NB4 (cell line): ENCODE measurements at regions not wholly inside any gene's neighbourhood (a gene's known extent, or its start where the extent isn't known, plus 50 kb on each side); places are given as distances from the start of the nearest gene placed in this dataset.

Experiments
- CTCF ChIP-seq: IDR thresholded peaks from one replicate; pipeline ENCODE4 v1.5.1; 2012; ENCODE audit warnings: low read depth, low read length
- POLR2A ChIP-seq: IDR thresholded peaks from 2 replicates; pipeline ENCODE4 v1.6.1; 2011; ENCODE audit warnings: mild to moderate bottlenecking; ENCODE audit not compliant: insufficient read length; ENCODE audit errors: extremely low read depth

GRCh38 chr7:25562673-25563182 is 334.4 kb upstream of the NPVF start:
- no peak for TF ChIP-seq CTCF
- no peak for TF ChIP-seq POLR2A
